Left lung (tissue), 4 donors: ENCODE measurements at regions not wholly inside any gene's neighbourhood (a gene's known extent, or its start where the extent isn't known, plus 50 kb on each side); places are given as distances from the start of the nearest gene placed in this dataset.
A peak's percentile ranks its signal among the peaks of the same experiment; 100 is the strongest.

Source experiments
- ATAC-seq: fragments of 200-7000 bp; cut with Tn5 transposase; one replicate; pipeline ENCODE4 v1.9.1; 2020; ENCODE audit warnings: moderate library complexity
- DNase-seq, 4 donors: peaks; one replicate each; pipeline ENCODE4 v3.0.0-alpha.2; 2013 to 2020
- H3K27ac ChIP-seq, 2 donors: fragments of 200-600 bp; sonication (generic) in 1 of 2; one replicate each; pipeline versions ENCODE4 v1.5.0 to v1.8.0; 2020 to 2021
- H3K27me3 ChIP-seq, 2 donors: fragments of 200-600 bp; sonication (generic) in 1 of 2; one replicate each; pipeline versions ENCODE4 v1.5.0 to v1.8.0; 2020 to 2021
- H3K36me3 ChIP-seq, 2 donors: fragments of 200-600 bp; sonication (generic) in 1 of 2; one replicate each; pipeline versions ENCODE4 v1.5.0 to v1.8.0; 2020 to 2021
- H3K4me1 ChIP-seq, 2 donors: fragments of 200-600 bp; one replicate each; pipeline ENCODE4 v1.8.0; 2021
- H3K4me3 ChIP-seq, 2 donors: fragments of 200-600 bp; sonication (generic) in 1 of 2; one replicate each; pipeline versions ENCODE4 v1.5.0 to v1.8.0; 2020 to 2021; ENCODE audit warnings: mild to moderate bottlenecking in 1 of 2
- H3K9me3 ChIP-seq, 2 donors: fragments of 200-600 bp; sonication (generic) in 1 of 2; one replicate each; pipeline versions ENCODE4 v1.5.0 to v1.8.0; 2020 to 2021
- intact Hi-C, 2 donors: fragments of 100-400 bp; cut with DNase I; formaldehyde crosslinking; loops; one replicate each; pipeline versions ENCODE4 v1.11.2 to v1.14.2; 2022
- TF ChIP-seq, protein P1 (sequence below), 2 donors: fragments of 200-600 bp; sonication (generic) in 1 of 2; IDR thresholded peaks; one replicate each; pipeline versions ENCODE4 v1.5.0 to v1.8.0; 2021; ENCODE audit warnings: antibody characterized with exemption in 2 of 2
- donor health status: DM: no; HTN: yes; CAD: no.
- donor health status: DM: no; HTN: no; CAD: no.

DNA sequence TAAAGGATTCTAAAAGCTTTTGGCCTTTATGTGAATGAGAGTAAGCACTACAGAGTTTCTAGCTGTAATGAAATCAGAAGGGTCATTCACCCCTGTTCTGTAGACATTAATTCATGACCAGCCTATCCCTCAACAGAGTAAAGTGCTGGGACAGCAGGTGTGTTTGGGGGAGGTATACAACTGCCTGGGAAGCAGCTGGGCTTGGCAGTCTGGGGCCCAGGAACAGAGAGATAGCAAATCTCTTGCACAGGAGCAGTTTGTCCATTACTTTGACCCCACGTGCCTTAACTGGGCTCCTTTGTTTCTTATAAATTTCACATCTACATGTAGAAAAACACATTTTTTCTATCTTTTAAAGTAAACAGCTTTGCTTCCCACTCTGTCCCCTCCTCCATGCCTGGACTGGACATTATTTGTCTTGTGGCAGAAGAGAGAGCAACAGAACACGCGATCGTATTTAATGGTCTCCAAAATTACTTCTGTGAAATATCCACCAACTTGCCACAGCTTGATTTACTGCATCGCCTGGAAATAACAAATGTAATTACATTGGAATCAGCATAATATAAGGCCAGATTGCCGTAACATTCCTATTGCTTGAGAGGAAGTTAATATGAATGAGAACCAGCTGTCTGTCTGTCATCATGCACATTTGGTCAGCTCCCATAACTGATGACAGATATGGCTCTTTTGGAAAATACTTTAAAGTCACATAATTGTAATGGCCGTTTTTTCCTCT lies 263.8 kb downstream of the RBM43 start:
- Histone ChIP-seq H3K27ac (no peak overlapping the region), H3K4me1 (no peaks in the 10 kb centered on the region), H3K4me3 (no peak overlapping the region), H3K36me3 (no peaks in the 10 kb centered on the region), H3K27me3 (no peaks in the 10 kb centered on the region), H3K9me3 (no peaks in the 10 kb centered on the region)
- TF ChIP-seq, protein P1, sequence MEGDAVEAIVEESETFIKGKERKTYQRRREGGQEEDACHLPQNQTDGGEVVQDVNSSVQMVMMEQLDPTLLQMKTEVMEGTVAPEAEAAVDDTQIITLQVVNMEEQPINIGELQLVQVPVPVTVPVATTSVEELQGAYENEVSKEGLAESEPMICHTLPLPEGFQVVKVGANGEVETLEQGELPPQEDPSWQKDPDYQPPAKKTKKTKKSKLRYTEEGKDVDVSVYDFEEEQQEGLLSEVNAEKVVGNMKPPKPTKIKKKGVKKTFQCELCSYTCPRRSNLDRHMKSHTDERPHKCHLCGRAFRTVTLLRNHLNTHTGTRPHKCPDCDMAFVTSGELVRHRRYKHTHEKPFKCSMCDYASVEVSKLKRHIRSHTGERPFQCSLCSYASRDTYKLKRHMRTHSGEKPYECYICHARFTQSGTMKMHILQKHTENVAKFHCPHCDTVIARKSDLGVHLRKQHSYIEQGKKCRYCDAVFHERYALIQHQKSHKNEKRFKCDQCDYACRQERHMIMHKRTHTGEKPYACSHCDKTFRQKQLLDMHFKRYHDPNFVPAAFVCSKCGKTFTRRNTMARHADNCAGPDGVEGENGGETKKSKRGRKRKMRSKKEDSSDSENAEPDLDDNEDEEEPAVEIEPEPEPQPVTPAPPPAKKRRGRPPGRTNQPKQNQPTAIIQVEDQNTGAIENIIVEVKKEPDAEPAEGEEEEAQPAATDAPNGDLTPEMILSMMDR (IDR thresholded peaks at IDR 0.05) = no peak
- ATAC-seq = no peak
- DNase-seq = peak in 2 of 4 donors; percentile 28 to 52
- intact Hi-C loops = no loop called here

DNA sequence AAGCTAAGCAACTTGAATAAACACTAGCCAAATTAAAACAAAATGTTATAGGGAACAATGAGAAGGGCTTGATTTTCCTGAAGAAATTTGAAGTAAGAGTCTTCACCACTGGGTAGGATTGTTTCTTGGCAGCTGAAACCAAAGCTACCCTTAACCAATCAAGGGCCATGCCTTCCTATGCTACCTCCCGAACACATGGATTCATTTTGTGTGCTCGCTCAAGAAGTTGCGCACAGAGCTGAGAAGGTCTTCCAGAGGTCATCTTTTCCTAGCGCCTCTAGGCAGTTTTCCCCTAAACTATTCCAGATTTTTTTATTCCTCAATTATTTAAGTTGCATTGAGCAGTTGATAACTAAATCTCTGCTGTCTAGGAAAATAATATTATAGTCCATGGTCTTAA lies 264.6 kb downstream of the RBM43 start:
- no peak for ATAC-seq
- no peaks in the 10 kb centered on the region for H3K36me3 ChIP-seq
- no peaks in the 10 kb centered on the region for H3K27me3 ChIP-seq
- TF ChIP-seq, protein P1 (IDR thresholded peaks at IDR 0.05) = no peak
- intact Hi-C loops = no loop called here
- no peak overlapping the region for H3K4me3 ChIP-seq
- H3K4me1 ChIP-seq = no peaks in the 10 kb centered on the region
- no peak for DNase-seq
- H3K9me3 ChIP-seq = no peaks in the 10 kb centered on the region
- no peak overlapping the region for H3K27ac ChIP-seq

DNA sequence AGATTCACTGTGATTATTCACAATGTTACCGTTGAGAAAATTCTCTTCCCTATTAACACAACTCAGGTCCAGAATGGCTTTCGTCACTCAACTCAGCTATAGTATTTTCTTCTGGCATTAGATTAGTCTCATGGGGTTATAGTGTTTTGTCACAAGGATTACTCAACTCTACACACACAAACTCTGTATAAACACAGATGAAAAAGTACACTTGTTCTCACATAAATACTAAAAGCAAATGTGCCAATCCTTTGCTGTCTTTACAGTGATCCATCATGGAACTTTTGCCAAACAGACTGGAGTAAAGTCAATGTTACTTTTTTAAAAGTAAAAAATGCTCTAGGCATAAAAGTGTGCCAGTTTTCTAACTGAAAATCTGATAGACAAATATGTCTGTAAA lies 267.6 kb downstream of the RBM43 start:
- H3K9me3 ChIP-seq = peaks cover 0 to 18% of the 10 kb centered on the region in 2 donors
- no peaks in the 10 kb centered on the region for H3K36me3 ChIP-seq
- no peak overlapping the region for H3K27ac ChIP-seq
- ATAC-seq (peak; percentile 21), DNase-seq (no peak)
- TF ChIP-seq, protein P1 (IDR thresholded peaks at IDR 0.05) = no peak
- H3K27me3 ChIP-seq = no peaks in the 10 kb centered on the region
- H3K4me3 ChIP-seq = no peak overlapping the region
- H3K4me1 ChIP-seq = no peaks in the 10 kb centered on the region
- intact Hi-C loops = no loop called here

DNA sequence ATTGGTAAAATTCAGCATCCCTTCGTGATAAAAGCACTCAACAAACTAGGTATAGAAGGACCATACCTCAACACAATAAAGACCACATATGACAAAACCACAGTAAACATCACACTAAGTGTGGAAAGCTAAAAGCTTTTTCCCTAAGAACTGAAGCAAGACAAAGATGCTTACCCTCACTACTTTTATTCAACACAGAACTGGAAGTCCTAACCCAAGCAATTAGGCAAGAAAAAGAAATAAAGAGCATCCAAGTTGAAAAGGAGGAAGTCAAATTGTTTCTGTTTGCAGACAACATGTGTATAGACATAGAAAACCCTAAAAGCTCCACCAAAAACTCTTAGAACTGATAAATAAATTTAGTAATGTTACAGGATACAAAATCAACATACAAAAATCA lies 271.7 kb downstream of the RBM43 start:
- intact Hi-C loops = no loop called here
- peaks cover 0 to 32% of the 10 kb centered on the region in 2 donors for H3K9me3 ChIP-seq
- H3K4me3 ChIP-seq = no peak overlapping the region
- H3K4me1 ChIP-seq = no peaks in the 10 kb centered on the region
- DNase-seq = no peak
- no peak overlapping the region for H3K27ac ChIP-seq
- no peak for ATAC-seq
- TF ChIP-seq, protein P1 (IDR thresholded peaks at IDR 0.05) = no peak
- H3K36me3 ChIP-seq = no peaks in the 10 kb centered on the region
- no peaks in the 10 kb centered on the region for H3K27me3 ChIP-seq

DNA sequence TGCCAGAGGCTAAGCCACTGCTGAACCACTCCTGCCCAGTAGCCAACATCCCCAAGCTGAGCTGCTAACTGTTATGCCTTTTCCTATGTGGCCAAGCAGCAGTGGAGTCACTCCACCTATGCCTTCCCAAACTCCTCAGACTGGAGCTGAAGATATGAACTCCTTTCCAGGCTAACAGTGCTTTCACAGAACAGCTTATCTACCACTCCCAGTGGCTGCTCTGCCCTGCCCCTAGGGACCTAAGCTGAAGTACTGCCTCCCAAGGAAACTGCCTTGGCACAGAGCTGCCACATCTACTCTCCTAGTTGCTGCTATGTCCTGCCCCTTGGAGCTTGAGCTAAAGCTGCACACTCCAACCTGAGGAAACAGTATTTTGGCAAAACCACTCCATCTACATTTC lies 275.9 kb downstream of the RBM43 start:
- Histone ChIP-seq H3K4me3 (no peak overlapping the region), H3K27me3 (no peaks in the 10 kb centered on the region), H3K36me3 (no peaks in the 10 kb centered on the region), H3K27ac (no peak overlapping the region), H3K4me1 (no peaks in the 10 kb centered on the region), H3K9me3 (peaks cover 0 to 29% of the 10 kb centered on the region in 2 donors)
- no peak for ATAC-seq
- no peak for DNase-seq
- intact Hi-C loops = no loop called here
- TF ChIP-seq, protein P1 (IDR thresholded peaks at IDR 0.05) = no peak
